ENCODE measurements at regions not wholly inside any gene's neighbourhood (a gene's known extent, or its start where the extent isn't known, plus 50 kb on each side); places are given as distances from the start of the nearest gene placed in this dataset.

GRCh38 chr3:194952841-194953241 lies 267.2 kb downstream of the FAM43A start:
- ChIA-PET POLR2A (ENCODE audit: unreplicated experiment) (no interaction called here), CTCF (no interaction called here)
- H4K20me1 ChIP-seq (ENCODE audit: insufficient read depth, low read length) = no peaks in the 10 kb centered on the region
- no TSS peak for BruUV-seq (replicated peaks)
- no peaks in the 10 kb centered on the region for H3K79me1 ChIP-seq (ENCODE audit: low read depth in 1 of 2, low read length in 2 of 2)
- no peak overlapping the region for H2AK9ac ChIP-seq (replicated peaks; ENCODE audit: low read depth, low read length, poor library complexity)
- H4K5ac ChIP-seq (ENCODE audit: low read depth, low read length) = no peak overlapping the region
- no peaks in the 10 kb centered on the region for H3K4me1 ChIP-seq (ENCODE audit: control insufficient read depth, insufficient read depth, low read length)
- no peak overlapping the region for H3K4me3 ChIP-seq (ENCODE audit: insufficient read depth, low read depth, low read length)
- H2BK120ac ChIP-seq (ENCODE audit: low read depth, low read length) = no peak overlapping the region
- no peak overlapping the region for H4K91ac ChIP-seq (ENCODE audit: insufficient read depth, low read depth, low read length)
- intact Hi-C loops (cut with micrococcal nuclease) (no loop called here), dilution Hi-C loops (cut with HindIII; ENCODE audit: low sequenced_read_pairs, unreplicated experiment) (no loop called here), in situ Hi-C loops (cut with MboI; ENCODE audit: low sequenced_read_pairs) (no loop called here)
- no peak overlapping the region for H3K9ac ChIP-seq (ENCODE audit: low read depth, low read length)
- H4K8ac ChIP-seq (ENCODE audit: low read depth in 2 of 2, low read length in 2 of 2) = no peak overlapping the region
- H3K4ac ChIP-seq (ENCODE audit: low read depth, low read length) = no peak overlapping the region
- H3K14ac ChIP-seq (replicated peaks; ENCODE audit: low read depth, low read length) = no peak overlapping the region
- ATAC-seq (ENCODE audit: low read depth) (no peak), DNase-seq (no peak)
- no peak overlapping the region for H2BK20ac ChIP-seq (ENCODE audit: low read depth, low read length)
- TF ChIP-seq POLR2A (IDR thresholded peaks at IDR 0.05; ENCODE audit: low read depth, low read length) (no peak), MAZ (IDR thresholded peaks at IDR 0.05; ENCODE audit: borderline replicate concordance, low read depth, low read length) (no peak), USF2 (IDR thresholded peaks at IDR 0.05; ENCODE audit: low read depth, low read length) (no peak), RFX5 (IDR thresholded peaks at IDR 0.05; ENCODE audit: low read depth, low read length) (no peak), MAFK (IDR thresholded peaks at IDR 0.05; ENCODE audit: low read depth, low read length) (no peak), CEBPB (IDR thresholded peaks at IDR 0.05; ENCODE audit: low read depth, low read length) (no peak), NFE2L2 (IDR thresholded peaks at IDR 0.05; ENCODE audit: low read depth, low read length) (no peak), ELK1 (IDR thresholded peaks at IDR 0.05; ENCODE audit: borderline replicate concordance, low read depth, low read length) (no peak), RCOR1 (IDR thresholded peaks at IDR 0.05; ENCODE audit: insufficient replicate concordance, low read length) (no peak), CTCF (conservative IDR thresholded peaks at IDR 0.05; ENCODE audit: low read depth, low read length) (no peak), FOS (IDR thresholded peaks at IDR 0.05; ENCODE audit: low read depth, low read length) (no peak), SMC3 (IDR thresholded peaks at IDR 0.05; ENCODE audit: low read depth, low read length) (no peak), CHD1 (IDR thresholded peaks at IDR 0.05; ENCODE audit: low read depth, low read length) (no peak)
- H2BK15ac ChIP-seq (ENCODE audit: low read depth, low read length) = no peak overlapping the region
- H3K18ac ChIP-seq (ENCODE audit: low read depth, low read length) = no peak overlapping the region
- WGBS, 2 experiments (ENCODE audit: extremely low coverage in 2 of 2, insufficient read length in 1 of 2) = no CpG with 5 or more reads among the region's 6 CpGs
- H3K36me3 ChIP-seq (ENCODE audit: control insufficient read depth, insufficient read depth, low read length) = no peaks in the 10 kb centered on the region
- H2AFZ ChIP-seq (replicated peaks; ENCODE audit: low read length, poor library complexity) = no peak overlapping the region
- H2AK5ac ChIP-seq (ENCODE audit: low read depth, low read length) = no peak overlapping the region
- H3K56ac ChIP-seq (ENCODE audit: extremely low read depth, insufficient read depth, low read length) = no peak overlapping the region
- H3K9me1 ChIP-seq (ENCODE audit: insufficient read depth, low read length) = no peaks in the 10 kb centered on the region
- H3K27me3 ChIP-seq (ENCODE audit: control insufficient read depth, insufficient read depth, low read length) = peaks cover 29% of the 10 kb centered on the region
- H3K9me3 ChIP-seq (ENCODE audit: control insufficient read depth, insufficient read depth, low read length) = peaks cover 4% of the 10 kb centered on the region; the same call in 1 of the 2 replicates
- no peak overlapping the region for H3K4me2 ChIP-seq (ENCODE audit: low read depth, low read length)
- H2BK5ac ChIP-seq (ENCODE audit: low read depth, low read length, poor library complexity, severe bottlenecking) = no peak overlapping the region
- no peak overlapping the region for H3K27ac ChIP-seq (ENCODE audit: insufficient read depth, low read length)
- no peak overlapping the region for H3K23ac ChIP-seq (ENCODE audit: low read depth, low read length)

Data from IMR-90 (cell line).